ENCODE measurements at regions not wholly inside any gene's neighbourhood (a gene's known extent, or its start where the extent isn't known, plus 50 kb on each side); places are given as distances from the start of the nearest gene placed in this dataset.

GRCh38 chr11:79575701-79576100 lies 134.9 kb upstream of the TENM4 start:
- TF ChIP-seq CTCF (IDR thresholded peaks at IDR 0.05; ENCODE audit: low read depth, low read length): no peak
- no peak overlapping the region for H3K4me3 ChIP-seq (ENCODE audit: low read depth, low read length)
- in situ Hi-C loops (cut with HindIII; ENCODE audit: low sequenced_read_pairs): no loop called here
- no peak for DNase-seq (ENCODE audit: low read depth, low spot score)

- TF ChIP-seq CTCF (IDR thresholded peaks at IDR 0.05; ENCODE audit: low read depth, low read length): no peak
- in situ Hi-C loops (cut with HindIII; ENCODE audit: low sequenced_read_pairs): no loop called here
- DNase-seq (ENCODE audit: low read depth, low spot score): no peak
- no peak overlapping the region for H3K4me3 ChIP-seq (ENCODE audit: low read depth, low read length)
These were observed 129.3 kb upstream of the TENM4 start for GRCh38 chr11:79570104-79570503.

- in situ Hi-C loops (cut with HindIII; ENCODE audit: low sequenced_read_pairs): no loop called here
- no peak overlapping the region for H3K4me3 ChIP-seq (ENCODE audit: low read depth, low read length)
- DNase-seq (ENCODE audit: low read depth, low spot score): no peak
- no peak for TF ChIP-seq CTCF (IDR thresholded peaks at IDR 0.05; ENCODE audit: low read depth, low read length)
These were observed 123.6 kb upstream of the TENM4 start for GRCh38 chr11:79564288-79564925.

- TF ChIP-seq CTCF (IDR thresholded peaks at IDR 0.05; ENCODE audit: low read depth, low read length): no peak
- in situ Hi-C loops (cut with HindIII; ENCODE audit: low sequenced_read_pairs): no loop called here
- H3K4me3 ChIP-seq (ENCODE audit: low read depth, low read length): no peak overlapping the region
- no peak for DNase-seq (ENCODE audit: low read depth, low spot score)
These were observed 120.7 kb upstream of the TENM4 start for GRCh38 chr11:79561496-79561895.

- H3K4me3 ChIP-seq (ENCODE audit: low read depth, low read length): no peak overlapping the region
- no peak for TF ChIP-seq CTCF (IDR thresholded peaks at IDR 0.05; ENCODE audit: low read depth, low read length)
- in situ Hi-C loops (cut with HindIII; ENCODE audit: low sequenced_read_pairs): no loop called here
- DNase-seq (ENCODE audit: low read depth, low spot score): no peak
These were observed 110.0 kb upstream of the TENM4 start for GRCh38 chr11:79550809-79551208.

GRCh38 chr11:79547256-79547655 lies 106.4 kb upstream of the TENM4 start:
- in situ Hi-C loops (cut with HindIII; ENCODE audit: low sequenced_read_pairs): no loop called here
- TF ChIP-seq CTCF (IDR thresholded peaks at IDR 0.05; ENCODE audit: low read depth, low read length): no peak
- DNase-seq (ENCODE audit: low read depth, low spot score): peak; percentile 13
- H3K4me3 ChIP-seq (ENCODE audit: low read depth, low read length): no peak overlapping the region
